IMR-90 (cell line): ENCODE measurements at regions not wholly inside any gene's neighbourhood (a gene's known extent, or its start where the extent isn't known, plus 50 kb on each side); places are given as distances from the start of the nearest gene placed in this dataset.

ENCODE experiments used
- BHLHE40 ChIP-seq: fragments of 150-350 bp; IDR thresholded peaks from 2 replicates; pipeline ENCODE4 v1.6.1; 2016; ENCODE audit warnings: mild to moderate bottlenecking, low read depth, low read length
- CEBPB ChIP-seq: IDR thresholded peaks from 2 replicates; pipeline ENCODE4 v1.6.1; 2012; ENCODE audit warnings: low read depth, low read length, improper control_type of control experiment
- CHD1 ChIP-seq: IDR thresholded peaks from 2 replicates; pipeline ENCODE4 v1.6.1; 2012; ENCODE audit warnings: low read depth, low read length, improper control_type of control experiment
- CTCF ChIP-seq: conservative IDR thresholded peaks from 2 replicates; pipeline ENCODE4 v1.5.1; 2012; ENCODE audit warnings: mild to moderate bottlenecking, low read depth, low read length, improper control_type of control experiment
- MAZ ChIP-seq: IDR thresholded peaks from 2 replicates; pipeline ENCODE4 v1.6.1; 2012; ENCODE audit warnings: low read depth, mild to moderate bottlenecking, low read length, improper control_type of control experiment, moderate library complexity, borderline replicate concordance
- MXI1 ChIP-seq: IDR thresholded peaks from 2 replicates; pipeline ENCODE4 v1.6.1; 2012; ENCODE audit warnings: low read depth, mild to moderate bottlenecking, low read length, moderate library complexity, borderline replicate concordance
- POLR2A ChIP-seq: IDR thresholded peaks from 2 replicates; pipeline ENCODE4 v1.6.1; 2012; ENCODE audit warnings: mild to moderate bottlenecking, low read depth, low read length
- RAD21 ChIP-seq: IDR thresholded peaks from 2 replicates; pipeline ENCODE4 v1.6.1; 2012; ENCODE audit warnings: low read length, improper control_type of control experiment
- RCOR1 ChIP-seq: IDR thresholded peaks from 2 replicates; pipeline ENCODE4 v1.6.1; 2012; ENCODE audit warnings: mild to moderate bottlenecking, low read length, improper control_type of control experiment; ENCODE audit not compliant: insufficient replicate concordance
- RFX5 ChIP-seq: IDR thresholded peaks from 2 replicates; pipeline ENCODE4 v1.8.0; 2012; ENCODE audit warnings: low read depth, mild to moderate bottlenecking, low read length, moderate library complexity
- SMC3 ChIP-seq: fragments of 150-350 bp; IDR thresholded peaks from 2 replicates; pipeline ENCODE4 v1.6.1; 2016; ENCODE audit warnings: low read depth, mild to moderate bottlenecking, antibody characterized with exemption, low read length, moderate library complexity
- USF2 ChIP-seq: fragments of 150-350 bp; IDR thresholded peaks from 2 replicates; pipeline ENCODE4 v1.6.1; 2017; ENCODE audit warnings: mild to moderate bottlenecking, antibody characterized with exemption, low read length, low read depth

- TF ChIP-seq POLR2A = no peak
- no peak for TF ChIP-seq BHLHE40
- no peak for TF ChIP-seq CTCF
- no peak for TF ChIP-seq RFX5
- no peak for TF ChIP-seq MAZ
- no peak for TF ChIP-seq SMC3
- TF ChIP-seq RCOR1 = no peak
- no peak for TF ChIP-seq MXI1
- no peak for TF ChIP-seq CEBPB
- no peak for TF ChIP-seq RAD21
- TF ChIP-seq USF2 = no peak
- TF ChIP-seq CHD1 = no peak
These were observed 155.7 kb upstream of the ZRANB2 start for GRCh38 chr1:71236503-71236902.
